GM18951 (cell line): ENCODE measurements at regions not wholly inside any gene's neighbourhood (a gene's known extent, or its start where the extent isn't known, plus 50 kb on each side); places are given as distances from the start of the nearest gene placed in this dataset.

Source experiments
- POLR2A ChIP-seq: IDR thresholded peaks from 4 replicates; pipeline ENCODE4 v1.6.1; 2011; ENCODE audit warnings: mild to moderate bottlenecking; ENCODE audit not compliant: insufficient read length, insufficient read depth; ENCODE audit errors: extremely low read depth
- in situ Hi-C: fragments of 300-500 bp; cut with MboI; formaldehyde crosslinking; loops from one replicate; pipeline ENCODE4 v1.12.0; 2022; ENCODE audit warnings: low sequenced_read_pairs, mixed read lengths, inconsistent platforms; ENCODE audit not compliant: unreplicated experiment

GRCh38 chr12:59193476-59194050 lies 273.3 kb upstream of the LRIG3 start:
- TF ChIP-seq POLR2A: no peak
- in situ Hi-C loops: no loop called here

GRCh38 chr12:59191372-59191771 lies 271.1 kb upstream of the LRIG3 start:
- in situ Hi-C loops: no loop called here
- TF ChIP-seq POLR2A: no peak

GRCh38 chr12:59186451-59186850 lies 266.1 kb upstream of the LRIG3 start:
- no peak for TF ChIP-seq POLR2A
- in situ Hi-C loops: no loop called here

- in situ Hi-C loops: no loop called here
These were observed 265.0 kb upstream of the LRIG3 start for GRCh38 chr12:59185295-59185694.

GRCh38 chr12:59182658-59183455 lies 262.6 kb upstream of the LRIG3 start:
- in situ Hi-C loops: no loop called here

More at GRCh38 chr12:59185295-59185694, 265.0 kb upstream of the LRIG3 start:
- TF ChIP-seq POLR2A: no peak

GRCh38 chr12:59182191-59182590 lies 261.9 kb upstream of the LRIG3 start:
- TF ChIP-seq POLR2A: no peak
- in situ Hi-C loops: no loop called here

More at GRCh38 chr12:59182658-59183455, 262.6 kb upstream of the LRIG3 start:
- TF ChIP-seq POLR2A: no peak

GRCh38 chr12:59181196-59181777 lies 261.0 kb upstream of the LRIG3 start:
- in situ Hi-C loops: no loop called here
- no peak for TF ChIP-seq POLR2A

GRCh38 chr12:59179231-59179630 lies 258.9 kb upstream of the LRIG3 start:
- in situ Hi-C loops: no loop called here
- no peak for TF ChIP-seq POLR2A

GRCh38 chr12:59173695-59174094 lies 253.4 kb upstream of the LRIG3 start:
- in situ Hi-C loops: no loop called here
- no peak for TF ChIP-seq POLR2A

GRCh38 chr12:59168647-59169046 lies 248.3 kb upstream of the LRIG3 start:
- TF ChIP-seq POLR2A: no peak
- in situ Hi-C loops: no loop called here

GRCh38 chr12:59166457-59166856 lies 246.2 kb upstream of the LRIG3 start:
- in situ Hi-C loops: no loop called here
- no peak for TF ChIP-seq POLR2A

- no peak for TF ChIP-seq POLR2A
- in situ Hi-C loops: no loop called here
These were observed 244.9 kb upstream of the LRIG3 start for GRCh38 chr12:59164991-59165718.

GRCh38 chr12:59164226-59164625 lies 243.9 kb upstream of the LRIG3 start:
- TF ChIP-seq POLR2A: no peak
- in situ Hi-C loops: no loop called here

- in situ Hi-C loops: no loop called here
- no peak for TF ChIP-seq POLR2A
These were observed 238.4 kb upstream of the LRIG3 start for GRCh38 chr12:59158681-59159080.

- in situ Hi-C loops: no loop called here
- no peak for TF ChIP-seq POLR2A
These were observed 237.8 kb upstream of the LRIG3 start for GRCh38 chr12:59158066-59158465.
